Right lobe of liver (tissue), 6 donors: ENCODE measurements at regions not wholly inside any gene's neighbourhood (a gene's known extent, or its start where the extent isn't known, plus 50 kb on each side); places are given as distances from the start of the nearest gene placed in this dataset.
A peak's percentile ranks its signal among the peaks of the same experiment; 100 is the strongest.

Experiments
- ATAC-seq, 4 donors: fragments of 200-7000 bp; cut with Tn5 transposase; one replicate each; pipeline ENCODE4 v1.9.1; 2020; ENCODE audit warnings: mild to moderate bottlenecking in 4 of 4, moderate library complexity in 4 of 4
- DNase-seq, 3 donors: peaks; one replicate each; pipeline ENCODE4 v3.0.0-alpha.2; 2020
- H3K27ac ChIP-seq, 3 donors: fragments of 200-600 bp; one replicate each; pipeline ENCODE4 v1.8.0; 2022
- H3K27me3 ChIP-seq, 2 donors: fragments of 200-600 bp; one replicate each; pipeline ENCODE4 v1.8.0; 2022
- H3K36me3 ChIP-seq, 4 donors: fragments of 200-600 bp; sonication (generic) in 1 of 4; one replicate each; pipeline versions ENCODE4 v1.5.1 to v1.8.0; 2017 to 2022; ENCODE audit warnings: control low read depth in 1 of 4
- H3K4me1 ChIP-seq, 4 donors: fragments of 200-600 bp; sonication (generic) in 1 of 4; one replicate each; pipeline versions ENCODE4 v1.5.1 to v1.8.0; 2017 to 2022; ENCODE audit warnings: control low read depth in 1 of 4
- H3K4me3 ChIP-seq, 3 donors: fragments of 200-600 bp; one replicate each; pipeline ENCODE4 v1.8.0; 2022
- H3K9me3 ChIP-seq, 4 donors: fragments of 200-600 bp; sonication (generic) in 1 of 4; one replicate each; pipeline versions ENCODE4 v1.5.1 to v1.8.0; 2017 to 2022; ENCODE audit warnings: control low read depth in 1 of 4
- POLR2A ChIP-seq: fragments of 450-650 bp; IDR thresholded peaks from one replicate; pipeline ENCODE4 v1.6.1; 2017; ENCODE audit warnings: antibody characterized with exemption, mild to moderate bottlenecking
- WGBS: methylation state at CpG from one replicate; pipeline ENCODE4 v1.1.6; 2018; ENCODE audit warnings: low coverage, low lambda C conversion rate; ENCODE audit not compliant: insufficient coverage; ENCODE audit errors: missing lambda C conversion rate; 5-methylcytosine and 5-hydroxymethylcytosine counted together
- intact Hi-C, 2 donors: fragments of 100-400 bp; cut with DNase I; formaldehyde crosslinking; loops; one replicate each; pipeline versions ENCODE4 v1.11.2 to v1.14.1; 2022
- TF ChIP-seq, protein P1 (sequence below), 4 donors: fragments of 200-600 bp in 3 of 4; fragments of 450-650 bp in 1 of 4; IDR thresholded peaks; one replicate each; pipeline versions ENCODE4 v1.5.1 to v1.8.0; 2016 to 2022; ENCODE audit warnings: antibody characterized with exemption in 4 of 4, mild to moderate bottlenecking in 2 of 4
- donor health status: DM: no; HTN: yes; CAD: no.
- donor health status: DM: no; HTN: no; CAD: no.
- donor health status: DM: no; HTN: no; CAD: no.
- donor health status: DM: no; HTN: yes; CAD: no.
- donor health status: DM: no; HTN: yes; CAD: no.

DNA sequence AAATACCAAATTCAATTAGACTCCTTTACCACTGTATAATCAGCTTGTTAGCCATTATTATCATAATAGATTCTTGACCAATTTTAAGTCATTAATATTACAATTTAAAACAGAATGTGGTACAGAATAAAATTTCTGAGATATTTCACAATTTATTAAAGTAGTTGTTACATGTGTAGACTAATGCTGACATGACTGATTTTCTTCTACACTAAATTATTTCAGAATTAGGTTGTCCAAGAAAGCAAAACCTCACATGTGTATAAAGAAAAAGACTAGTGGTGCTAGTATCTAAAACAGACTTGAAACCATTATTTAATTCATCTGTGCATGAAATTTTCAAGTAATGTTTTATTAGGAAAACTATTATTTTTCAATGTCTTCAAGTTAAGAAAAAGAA is 79.2 kb upstream of the COL3A1 start:
- intact Hi-C loops = no loop called here
- H3K27me3 ChIP-seq = no peaks in the 10 kb centered on the region
- no peak for ATAC-seq
- H3K36me3 ChIP-seq = no peaks in the 10 kb centered on the region
- TF ChIP-seq POLR2A = no peak
- TF ChIP-seq, protein P1, sequence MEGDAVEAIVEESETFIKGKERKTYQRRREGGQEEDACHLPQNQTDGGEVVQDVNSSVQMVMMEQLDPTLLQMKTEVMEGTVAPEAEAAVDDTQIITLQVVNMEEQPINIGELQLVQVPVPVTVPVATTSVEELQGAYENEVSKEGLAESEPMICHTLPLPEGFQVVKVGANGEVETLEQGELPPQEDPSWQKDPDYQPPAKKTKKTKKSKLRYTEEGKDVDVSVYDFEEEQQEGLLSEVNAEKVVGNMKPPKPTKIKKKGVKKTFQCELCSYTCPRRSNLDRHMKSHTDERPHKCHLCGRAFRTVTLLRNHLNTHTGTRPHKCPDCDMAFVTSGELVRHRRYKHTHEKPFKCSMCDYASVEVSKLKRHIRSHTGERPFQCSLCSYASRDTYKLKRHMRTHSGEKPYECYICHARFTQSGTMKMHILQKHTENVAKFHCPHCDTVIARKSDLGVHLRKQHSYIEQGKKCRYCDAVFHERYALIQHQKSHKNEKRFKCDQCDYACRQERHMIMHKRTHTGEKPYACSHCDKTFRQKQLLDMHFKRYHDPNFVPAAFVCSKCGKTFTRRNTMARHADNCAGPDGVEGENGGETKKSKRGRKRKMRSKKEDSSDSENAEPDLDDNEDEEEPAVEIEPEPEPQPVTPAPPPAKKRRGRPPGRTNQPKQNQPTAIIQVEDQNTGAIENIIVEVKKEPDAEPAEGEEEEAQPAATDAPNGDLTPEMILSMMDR (IDR thresholded peaks at IDR 0.05) = no peak
- no peak overlapping the region for H3K27ac ChIP-seq
- H3K4me3 ChIP-seq = no peak overlapping the region
- H3K4me1 ChIP-seq = no peaks in the 10 kb centered on the region
- no peak for DNase-seq
- no peaks in the 10 kb centered on the region for H3K9me3 ChIP-seq

DNA sequence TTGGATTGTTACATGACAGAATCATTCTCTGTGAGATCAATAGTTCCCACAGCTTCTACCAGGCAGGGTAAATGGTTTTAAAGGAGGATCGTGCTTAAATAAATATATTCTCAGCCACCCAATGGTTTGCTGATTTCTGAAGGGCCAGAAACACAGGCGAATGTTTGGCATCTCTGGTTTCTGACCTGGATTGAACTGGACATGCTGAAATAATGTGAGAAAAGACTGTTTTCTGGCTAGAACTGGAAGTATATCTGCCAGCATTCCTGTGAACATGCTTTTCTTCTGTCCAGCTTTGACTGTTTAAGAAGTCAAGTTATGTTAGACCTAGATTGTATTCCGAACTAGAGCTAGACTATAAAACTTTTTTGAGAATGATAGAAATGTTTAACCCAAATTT is 77.1 kb upstream of the COL3A1 start:
- peak in 1 of 4 donors; percentile 17 for ATAC-seq

DNA sequence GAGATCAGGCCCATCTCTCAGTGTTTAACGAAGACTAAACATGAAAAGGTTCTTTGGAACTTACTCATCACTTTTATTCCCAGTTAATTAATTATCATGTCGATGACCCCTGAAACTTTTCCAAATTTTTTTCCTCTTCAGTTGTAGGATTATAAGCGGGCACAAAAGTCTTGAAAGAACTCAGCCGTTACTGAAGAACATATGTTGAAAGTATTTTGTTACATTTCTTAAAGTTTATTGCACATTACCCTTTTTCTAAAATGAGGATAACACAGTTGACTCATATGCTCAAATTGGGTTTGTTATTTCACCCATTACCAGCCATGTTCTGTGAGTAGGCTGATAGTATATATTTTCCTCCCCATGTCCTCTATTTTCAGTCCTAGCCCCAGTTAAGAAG is 75.9 kb upstream of the COL3A1 start:
- ATAC-seq (no peak), DNase-seq (no peak)
- no peak overlapping the region for H3K27ac ChIP-seq
- H3K9me3 ChIP-seq = no peaks in the 10 kb centered on the region
- no peaks in the 10 kb centered on the region for H3K36me3 ChIP-seq
- H3K27me3 ChIP-seq = no peaks in the 10 kb centered on the region
- intact Hi-C loops = no loop called here
- TF ChIP-seq, protein P1 (IDR thresholded peaks at IDR 0.05) = no peak
- no peak for TF ChIP-seq POLR2A
- WGBS = 57% methylated on average over 4 of the region's 4 CpGs
- H3K4me1 ChIP-seq = no peaks in the 10 kb centered on the region
- H3K4me3 ChIP-seq = no peak overlapping the region

More for the DNA sequence above, 77.1 kb upstream of the COL3A1 start:
- intact Hi-C loops = no loop called here
- TF ChIP-seq POLR2A = no peak
- TF ChIP-seq, protein P1 (IDR thresholded peaks at IDR 0.05) = no peak
- H3K27me3 ChIP-seq = no peaks in the 10 kb centered on the region
- no peaks in the 10 kb centered on the region for H3K36me3 ChIP-seq
- H3K4me3 ChIP-seq = no peak overlapping the region
- no peaks in the 10 kb centered on the region for H3K4me1 ChIP-seq
- H3K27ac ChIP-seq = no peak overlapping the region
- H3K9me3 ChIP-seq = no peaks in the 10 kb centered on the region
- no peak for DNase-seq
- 16% methylated on average over 3 of the region's 3 CpGs for WGBS

DNA sequence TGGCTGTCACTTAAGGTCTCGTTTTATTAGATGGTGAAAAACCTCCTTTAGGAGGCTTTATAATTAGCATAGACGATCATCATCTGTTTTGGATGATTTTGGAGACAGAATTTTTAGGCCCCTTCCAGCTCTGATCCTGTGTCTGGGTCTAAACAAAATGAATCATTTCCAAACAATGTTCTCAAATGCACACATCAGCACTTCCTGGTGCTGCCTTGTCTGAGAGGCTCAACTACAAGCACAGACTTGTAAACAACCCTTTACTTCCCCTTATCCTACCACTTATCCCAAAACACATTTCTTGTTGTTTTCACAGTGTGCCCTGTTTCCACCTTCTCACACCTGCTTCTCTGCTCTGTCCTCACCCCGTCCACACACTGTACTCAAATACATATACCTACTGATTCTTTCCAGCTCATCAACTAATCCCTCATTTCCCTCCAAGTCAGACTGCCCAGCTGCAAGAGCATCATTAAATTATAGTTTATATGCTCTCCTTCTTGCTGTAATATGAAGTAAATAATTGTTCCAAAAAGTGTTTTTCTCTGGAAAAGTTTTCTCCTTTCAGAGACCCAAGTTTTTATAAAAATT is 71.2 kb upstream of the COL3A1 start:
- Histone ChIP-seq H3K27me3 (no peaks in the 10 kb centered on the region), H3K9me3 (no peaks in the 10 kb centered on the region), H3K27ac (no peak overlapping the region), H3K36me3 (no peaks in the 10 kb centered on the region), H3K4me1 (no peaks in the 10 kb centered on the region), H3K4me3 (no peak overlapping the region)
- TF ChIP-seq, protein P1 (IDR thresholded peaks at IDR 0.05) = no peak
- TF ChIP-seq POLR2A = no peak
- ATAC-seq (peak; percentile 28 to 69 (median 40)), DNase-seq (no peak)
- WGBS = 28% methylated on average over 3 of the region's 3 CpGs
- intact Hi-C loops = no loop called here

DNA sequence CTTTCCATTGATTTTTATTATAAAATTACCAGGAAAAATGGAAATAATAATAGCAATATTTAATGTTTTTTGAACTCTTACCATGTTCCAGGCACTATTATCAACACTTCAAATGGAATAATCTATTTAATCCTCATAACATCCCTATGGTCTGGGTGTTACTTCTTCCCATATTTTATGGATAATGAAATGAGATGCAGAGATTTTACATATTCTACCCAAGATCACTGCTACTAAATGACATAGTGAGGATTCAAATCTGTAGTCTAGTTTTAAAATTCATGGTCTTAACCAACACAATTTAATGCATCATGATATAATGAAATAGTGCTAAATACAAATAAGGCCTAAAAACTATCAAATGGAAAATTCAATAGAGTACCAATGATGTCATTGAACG is 70.4 kb upstream of the COL3A1 start:
- Histone ChIP-seq H3K4me3 (no peak overlapping the region), H3K27ac (no peak overlapping the region), H3K9me3 (no peaks in the 10 kb centered on the region), H3K4me1 (no peaks in the 10 kb centered on the region), H3K27me3 (no peaks in the 10 kb centered on the region), H3K36me3 (no peaks in the 10 kb centered on the region)
- 86% methylated on average over 1 of the region's 1 CpG for WGBS
- ATAC-seq (no peak), DNase-seq (no peak)
- TF ChIP-seq, protein P1 (IDR thresholded peaks at IDR 0.05) = no peak
- no peak for TF ChIP-seq POLR2A
- intact Hi-C loops = no loop called here
